GM21360 (cell line): ENCODE measurements at regions not wholly inside any gene's neighbourhood (a gene's known extent, or its start where the extent isn't known, plus 50 kb on each side); places are given as distances from the start of the nearest gene placed in this dataset.

Experiments used
- ATAC-seq: cut with Tn5 transposase; IDR thresholded peaks from one replicate; pipeline ENCODE4 v1.9.1; 2021; ENCODE audit warnings: mild to moderate bottlenecking, moderate library complexity; ENCODE audit not compliant: unreplicated experiment

GRCh38 chr20:2234598-2235191 lies 61.1 kb upstream of the TGM3 start:
- ATAC-seq = no peak

DNA sequence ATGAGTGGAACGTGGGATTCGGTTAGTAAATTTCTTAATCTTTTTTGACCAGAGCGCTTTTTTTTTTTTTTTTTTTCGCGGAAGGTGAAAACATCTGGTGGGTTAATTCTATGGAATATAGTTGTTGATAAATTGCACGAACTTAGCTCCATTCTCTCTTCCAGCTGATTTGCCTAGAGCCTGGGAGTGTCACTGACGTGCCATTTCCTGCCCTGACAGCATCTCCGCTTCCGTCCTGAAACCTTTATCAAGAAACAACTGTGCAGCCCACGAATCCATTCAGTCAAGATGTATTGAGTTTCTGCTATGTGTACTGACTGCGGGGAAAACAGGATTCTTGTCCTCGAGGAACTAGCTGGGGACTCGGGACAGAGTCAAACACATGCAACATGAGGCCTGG lies 59.5 kb upstream of the TGM3 start:
- ATAC-seq = no peak

DNA sequence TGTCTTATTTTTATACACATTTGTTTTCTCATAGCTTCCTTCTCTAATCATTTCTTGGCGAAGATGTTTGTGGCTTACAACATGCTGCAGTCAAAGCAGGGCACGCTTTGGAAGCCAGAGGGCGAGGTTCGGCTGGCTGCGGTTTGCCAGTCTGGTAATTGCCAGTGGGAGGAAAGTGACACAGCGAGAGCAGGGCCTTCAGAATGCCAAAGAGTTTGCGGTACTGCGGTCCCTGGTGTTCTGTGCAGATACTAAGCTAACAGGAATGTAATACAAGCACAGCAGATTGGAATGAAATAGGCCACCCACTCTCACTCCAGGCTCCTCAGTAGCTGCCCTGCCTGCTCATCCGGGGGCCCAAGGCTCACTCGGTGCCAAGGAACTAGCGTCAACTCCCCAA lies 58.7 kb upstream of the TGM3 start:
- no peak for ATAC-seq

DNA sequence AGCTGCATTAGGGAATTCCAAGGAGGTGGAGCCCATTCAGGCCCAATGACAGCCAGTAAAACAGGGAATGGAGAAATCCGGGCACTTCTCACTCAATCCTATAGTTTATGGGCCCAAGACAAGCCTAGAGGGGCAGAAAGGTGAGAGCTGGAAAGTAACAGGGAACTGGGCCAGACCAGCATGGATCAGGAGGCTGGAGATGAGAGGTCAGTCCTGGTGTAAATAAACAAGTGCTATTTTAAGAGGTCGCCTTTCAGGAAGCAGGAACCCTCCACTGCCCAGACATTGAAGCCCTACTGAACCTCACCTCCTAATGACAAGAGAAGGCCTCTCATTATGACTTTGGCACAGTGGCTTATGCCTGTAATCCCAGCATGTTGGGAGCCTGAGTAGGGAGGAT lies 57.2 kb upstream of the TGM3 start:
- ATAC-seq = no peak

- no peak for ATAC-seq
These were observed 55.0 kb upstream of the TGM3 start for GRCh38 chr20:2240835-2241234.

DNA sequence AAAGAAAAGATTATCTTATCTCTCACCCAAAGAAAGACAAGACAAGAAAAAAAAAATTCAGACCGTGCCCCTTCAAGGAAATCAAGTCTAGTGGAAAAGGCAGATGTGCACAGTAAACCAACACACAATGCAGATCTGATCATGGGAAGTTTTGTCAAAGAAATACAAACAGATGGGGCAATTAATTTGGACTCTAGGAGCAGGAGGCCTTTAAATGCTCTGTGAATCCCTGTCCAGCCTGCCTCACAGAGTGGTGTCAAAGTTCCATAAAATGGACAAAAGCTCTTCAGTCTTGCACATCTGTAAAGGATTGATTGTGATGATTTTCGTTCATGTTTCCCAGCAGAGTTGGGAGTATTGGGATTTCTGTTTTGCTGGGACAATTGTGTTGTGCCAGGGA lies 53.1 kb upstream of the TGM3 start:
- ATAC-seq = no peak

- no peak for ATAC-seq
These were observed 51.3 kb upstream of the TGM3 start for GRCh38 chr20:2244523-2244922.

DNA sequence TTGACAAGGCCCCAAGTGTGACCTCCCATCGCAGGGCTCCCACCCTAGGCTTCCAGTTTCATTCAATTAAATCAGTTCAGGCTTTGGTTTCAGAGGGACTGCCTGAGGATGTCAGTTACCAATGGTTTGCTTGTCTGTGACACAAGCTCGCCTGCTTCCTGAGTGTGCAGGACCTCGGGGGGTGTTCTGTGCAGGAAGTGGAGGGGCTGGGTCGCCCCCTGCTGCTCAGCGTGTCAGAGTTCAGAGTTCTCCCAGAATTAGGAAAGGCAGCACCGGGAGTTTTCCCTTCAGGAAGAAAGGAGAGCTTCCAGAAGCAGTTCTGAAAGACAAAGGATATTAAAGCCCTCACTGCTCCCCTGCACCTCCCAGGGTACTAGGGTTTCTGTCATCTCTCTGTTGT lies 50.8 kb upstream of the TGM3 start:
- ATAC-seq = no peak

- no peak for ATAC-seq
These were observed 50.2 kb upstream of the TGM3 start for GRCh38 chr20:2245637-2246036.
